ENCODE measurements at regions not wholly inside any gene's neighbourhood (a gene's known extent, or its start where the extent isn't known, plus 50 kb on each side); places are given as distances from the start of the nearest gene placed in this dataset.
"Not testable (repeated sequence)": the region's sequence is repeated elsewhere in the genome, so short reads cannot be mapped to it uniquely, and the experiment has no call there.

- intact Hi-C loops (cut with micrococcal nuclease; ENCODE audit: unreplicated experiment): no loop called here
- ChIA-PET CTCF (no interaction called here), POLR2A (ENCODE audit: low non-redundant PET) (no interaction called here)
- no peaks in the 10 kb centered on the region for H3K4me1 ChIP-seq (ENCODE audit: insufficient read depth, low read length, poor library complexity, severe bottlenecking)
- no peaks in the 10 kb centered on the region for H3K36me3 ChIP-seq (ENCODE audit: insufficient read depth, low read length, poor library complexity, severe bottlenecking)
- H3K9me3 ChIP-seq (ENCODE audit: low read depth, low read length, poor library complexity, severe bottlenecking): no peaks in the 10 kb centered on the region
- no TSS peak for BruUV-seq (replicated peaks)
- no peak for DNase-seq (ENCODE audit: low spot score)
- H3K4me3 ChIP-seq (ENCODE audit: low read depth, low read length, poor library complexity, severe bottlenecking): no peak overlapping the region
- no peaks in the 10 kb centered on the region for H3K27me3 ChIP-seq (replicated peaks; ENCODE audit: insufficient read depth, low read depth, low read length, poor library complexity)
- H3K27ac ChIP-seq (ENCODE audit: low read depth, low read length, poor library complexity, severe bottlenecking): no peak overlapping the region
- TF ChIP-seq, protein P1, sequence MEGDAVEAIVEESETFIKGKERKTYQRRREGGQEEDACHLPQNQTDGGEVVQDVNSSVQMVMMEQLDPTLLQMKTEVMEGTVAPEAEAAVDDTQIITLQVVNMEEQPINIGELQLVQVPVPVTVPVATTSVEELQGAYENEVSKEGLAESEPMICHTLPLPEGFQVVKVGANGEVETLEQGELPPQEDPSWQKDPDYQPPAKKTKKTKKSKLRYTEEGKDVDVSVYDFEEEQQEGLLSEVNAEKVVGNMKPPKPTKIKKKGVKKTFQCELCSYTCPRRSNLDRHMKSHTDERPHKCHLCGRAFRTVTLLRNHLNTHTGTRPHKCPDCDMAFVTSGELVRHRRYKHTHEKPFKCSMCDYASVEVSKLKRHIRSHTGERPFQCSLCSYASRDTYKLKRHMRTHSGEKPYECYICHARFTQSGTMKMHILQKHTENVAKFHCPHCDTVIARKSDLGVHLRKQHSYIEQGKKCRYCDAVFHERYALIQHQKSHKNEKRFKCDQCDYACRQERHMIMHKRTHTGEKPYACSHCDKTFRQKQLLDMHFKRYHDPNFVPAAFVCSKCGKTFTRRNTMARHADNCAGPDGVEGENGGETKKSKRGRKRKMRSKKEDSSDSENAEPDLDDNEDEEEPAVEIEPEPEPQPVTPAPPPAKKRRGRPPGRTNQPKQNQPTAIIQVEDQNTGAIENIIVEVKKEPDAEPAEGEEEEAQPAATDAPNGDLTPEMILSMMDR (conservative IDR thresholded peaks at IDR 0.05; ENCODE audit: low read depth, low read length): no peak
- no peak for TF ChIP-seq EZH2 (IDR thresholded peaks at IDR 0.05; ENCODE audit: borderline replicate concordance, low read depth, low read length, poor library complexity, severe bottlenecking)
These were observed 159.5 kb upstream of the NRXN3 start for GRCh38 chr14:78010688-78011087.

- intact Hi-C loops (cut with micrococcal nuclease; ENCODE audit: unreplicated experiment); H3K4me3 ChIP-seq (ENCODE audit: low read depth, low read length, poor library complexity, severe bottlenecking); H3K27me3 ChIP-seq (replicated peaks; ENCODE audit: insufficient read depth, low read depth, low read length, poor library complexity); CTCF ChIA-PET; DNase-seq (ENCODE audit: low spot score); H3K9me3 ChIP-seq (ENCODE audit: low read depth, low read length, poor library complexity, severe bottlenecking); H3K36me3 ChIP-seq (ENCODE audit: insufficient read depth, low read length, poor library complexity, severe bottlenecking); H3K4me1 ChIP-seq (ENCODE audit: insufficient read depth, low read length, poor library complexity, severe bottlenecking); H3K27ac ChIP-seq (ENCODE audit: low read depth, low read length, poor library complexity, severe bottlenecking); BruUV-seq (replicated peaks); POLR2A ChIA-PET (ENCODE audit: low non-redundant PET): not testable (repeated sequence)
These were observed 156.3 kb upstream of the NRXN3 start for GRCh38 chr14:78013911-78014310.

DNA sequence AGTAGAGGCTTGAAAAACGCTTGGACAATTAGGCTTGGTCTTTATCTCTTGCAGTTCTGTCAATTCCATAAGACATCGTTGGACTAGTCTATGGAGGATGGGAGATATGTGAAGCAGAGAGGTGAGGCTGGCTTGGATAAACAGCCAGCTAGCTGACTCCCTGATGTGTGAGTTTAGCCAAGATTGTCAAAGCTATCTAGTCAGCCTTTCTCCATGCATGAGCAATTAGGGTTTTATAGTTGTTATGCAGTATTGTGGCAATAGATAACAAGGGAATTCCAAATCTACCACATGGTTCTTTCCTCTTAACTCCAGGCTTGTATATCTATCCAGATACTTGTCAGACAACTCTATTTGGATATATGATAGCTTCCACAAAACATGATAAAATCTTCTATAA, 153.6 kb upstream of the NRXN3 start:
- no peaks in the 10 kb centered on the region for H3K36me3 ChIP-seq (ENCODE audit: insufficient read depth, low read length, poor library complexity, severe bottlenecking)
- no peaks in the 10 kb centered on the region for H3K4me1 ChIP-seq (ENCODE audit: insufficient read depth, low read length, poor library complexity, severe bottlenecking)
- BruUV-seq (replicated peaks): no TSS peak
- H3K27me3 ChIP-seq (replicated peaks; ENCODE audit: insufficient read depth, low read depth, low read length, poor library complexity): no peaks in the 10 kb centered on the region
- H3K9me3 ChIP-seq (ENCODE audit: low read depth, low read length, poor library complexity, severe bottlenecking): no peaks in the 10 kb centered on the region
- no peak overlapping the region for H3K4me3 ChIP-seq (ENCODE audit: low read depth, low read length, poor library complexity, severe bottlenecking)
- no peak for DNase-seq (ENCODE audit: low spot score)
- ChIA-PET POLR2A (ENCODE audit: low non-redundant PET) (no interaction called here), CTCF (no interaction called here)
- no peak overlapping the region for H3K27ac ChIP-seq (ENCODE audit: low read depth, low read length, poor library complexity, severe bottlenecking)
- intact Hi-C loops (cut with micrococcal nuclease; ENCODE audit: unreplicated experiment): no loop called here
- TF ChIP-seq EZH2 (IDR thresholded peaks at IDR 0.05; ENCODE audit: borderline replicate concordance, low read depth, low read length, poor library complexity, severe bottlenecking): no peak
- TF ChIP-seq, protein P1 (conservative IDR thresholded peaks at IDR 0.05; ENCODE audit: low read depth, low read length): no peak

- no peak overlapping the region for H3K27ac ChIP-seq (ENCODE audit: low read depth, low read length, poor library complexity, severe bottlenecking)
- TF ChIP-seq EZH2 (IDR thresholded peaks at IDR 0.05; ENCODE audit: borderline replicate concordance, low read depth, low read length, poor library complexity, severe bottlenecking): no peak
- TF ChIP-seq, protein P1 (conservative IDR thresholded peaks at IDR 0.05; ENCODE audit: low read depth, low read length): no peak
- no peak overlapping the region for H3K4me3 ChIP-seq (ENCODE audit: low read depth, low read length, poor library complexity, severe bottlenecking)
- no peak for DNase-seq (ENCODE audit: low spot score)
- no peaks in the 10 kb centered on the region for H3K9me3 ChIP-seq (ENCODE audit: low read depth, low read length, poor library complexity, severe bottlenecking)
- H3K4me1 ChIP-seq (ENCODE audit: insufficient read depth, low read length, poor library complexity, severe bottlenecking): no peaks in the 10 kb centered on the region
- ChIA-PET CTCF (no interaction called here), POLR2A (ENCODE audit: low non-redundant PET) (no interaction called here)
- H3K27me3 ChIP-seq (replicated peaks; ENCODE audit: insufficient read depth, low read depth, low read length, poor library complexity): no peaks in the 10 kb centered on the region
- no peaks in the 10 kb centered on the region for H3K36me3 ChIP-seq (ENCODE audit: insufficient read depth, low read length, poor library complexity, severe bottlenecking)
- intact Hi-C loops (cut with micrococcal nuclease; ENCODE audit: unreplicated experiment): no loop called here
- BruUV-seq (replicated peaks): no TSS peak
These were observed 151.9 kb upstream of the NRXN3 start for GRCh38 chr14:78018283-78018682.

All from A673 (cell line).